Panc1 (cell line): ENCODE measurements at regions not wholly inside any gene's neighbourhood (a gene's known extent, or its start where the extent isn't known, plus 50 kb on each side); places are given as distances from the start of the nearest gene placed in this dataset.

Source experiments
- ATAC-seq: fragments of 200-7000 bp; cut with Tn5 transposase; 2 replicates; pipeline ENCODE4 v1.9.1; 2020; ENCODE audit warnings: mild to moderate bottlenecking, moderate library complexity
- BruUV-seq: library from RNA; stranded (reverse); fragments of 400-500 nt; replicated peaks from 2 replicates; lab custom pipeline; 2021; lab: Mats Ljungman, UMichigan
- CTCF ChIA-PET: fragments of 300-600 bp; sonication (Branson Sonifier 250); formaldehyde crosslinking; loops from one replicate; lab custom pipeline; 2022; ENCODE audit warnings: antibody characterized with exemption; lab: Charles Lee
- POLR2A ChIA-PET: fragments of 300-600 bp; sonication (Branson Sonifier 250); formaldehyde crosslinking; loops from one replicate; lab custom pipeline; 2022; ENCODE audit warnings: antibody characterized with exemption; lab: Charles Lee
- DNase-seq: peaks from one replicate; pipeline ENCODE4 v3.0.0-alpha.2; 2010; ENCODE audit warnings: low read depth, low spot score
- H3K27ac ChIP-seq: 2 replicates; pipeline ENCODE4 v1.5.1; 2011; ENCODE audit warnings: mild to moderate bottlenecking, low read length, inconsistent platforms
- H3K27me3 ChIP-seq: fragments of 200-500 bp; sonication (Bioruptor generic); 2 replicates; pipeline ENCODE4 v1.6.0; 2014; ENCODE audit warnings: low read length, inconsistent platforms; ENCODE audit not compliant: control insufficient read depth, insufficient read depth
- H3K36me3 ChIP-seq: fragments of 200-500 bp; sonication (Bioruptor generic); 2 replicates; pipeline ENCODE4 v1.5.1; 2014; ENCODE audit warnings: inconsistent platforms, mild to moderate bottlenecking, low read length, moderate library complexity; ENCODE audit not compliant: control insufficient read depth, insufficient read depth
- H3K4me1 ChIP-seq: 2 replicates; pipeline ENCODE4 v1.5.1; 2011; ENCODE audit warnings: inconsistent platforms, mild to moderate bottlenecking, low read length, moderate library complexity; ENCODE audit not compliant: control insufficient read depth, insufficient read depth
- H3K4me3 ChIP-seq, 2 experiments: 2 replicates each; pipeline ENCODE4 v1.5.1; 2011 to 2012; ENCODE audit warnings: low read depth in 2 of 2, low read length in 2 of 2, mild to moderate bottlenecking in 2 of 2, inconsistent platforms in 1 of 2, moderate library complexity in 1 of 2
- H3K9me3 ChIP-seq: fragments of 200-500 bp; sonication (Bioruptor generic); 2 replicates; pipeline ENCODE4 v1.5.1; 2014; ENCODE audit warnings: low read depth, mild to moderate bottlenecking, inconsistent platforms, low read length, moderate library complexity; ENCODE audit not compliant: control insufficient read depth, insufficient read depth
- CTCF ChIP-seq: fragments of 450-650 bp; IDR thresholded peaks from 2 replicates; pipeline ENCODE4 v1.5.1; 2017; ENCODE audit warnings: mild to moderate bottlenecking
- POLR2AphosphoS5 ChIP-seq: IDR thresholded peaks from 2 replicates; pipeline ENCODE4 v1.6.1; 2012; ENCODE audit warnings: mild to moderate bottlenecking, low read depth, low read length, moderate library complexity
- SIN3A ChIP-seq: IDR thresholded peaks from 2 replicates; pipeline ENCODE4 v1.6.1; 2012; ENCODE audit warnings: low read depth, mild to moderate bottlenecking, low read length, moderate library complexity, borderline replicate concordance; ENCODE audit not compliant: insufficient read depth
- TCF7L2 ChIP-seq: IDR thresholded peaks from 2 replicates; pipeline ENCODE4 v1.6.1; 2011; ENCODE audit warnings: mild to moderate bottlenecking, low read depth, low read length, inconsistent platforms
- in situ Hi-C: cut with HindIII; loops from 2 replicates; pipeline ENCODE4 v1.10.0; 2016; ENCODE audit warnings: low sequenced_read_pairs, low pct_unique_long_range_greater_than_20kb
- intact Hi-C: fragments of 100-400 bp; cut with micrococcal nuclease; formaldehyde crosslinking; loops from one replicate; pipeline ENCODE4 v1.10.0; 2022; ENCODE audit not compliant: unreplicated experiment
- TF ChIP-seq, protein P1 (sequence below), 2 experiments: IDR thresholded peaks; 2 replicates each; pipeline ENCODE4 v1.6.1; 2011 to 2012; ENCODE audit warnings: low read depth in 2 of 2, control low read depth in 1 of 2, low read length in 1 of 2, mild to moderate bottlenecking in 1 of 2, moderate library complexity in 1 of 2; ENCODE audit not compliant: insufficient read depth in 1 of 2

DNA sequence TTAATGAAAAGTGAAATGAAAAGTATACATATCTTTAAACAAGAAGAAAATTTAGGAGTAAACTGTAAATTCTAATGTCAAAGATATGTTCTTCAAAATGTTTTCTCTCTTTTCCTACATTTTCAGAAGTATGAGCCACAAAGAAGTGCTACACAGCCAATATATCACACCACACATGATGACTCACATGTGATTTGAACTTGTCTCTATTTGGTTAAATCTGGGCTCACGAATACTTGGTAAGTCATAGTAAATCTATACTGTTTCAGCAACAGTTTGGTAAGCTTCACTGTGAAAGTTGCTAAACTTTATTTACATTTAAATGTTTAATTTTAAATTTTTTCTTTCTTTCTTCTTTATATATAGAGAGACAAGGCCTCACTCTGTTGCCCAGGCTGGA is 380.6 kb upstream of the IGFBP3 start:
- in situ Hi-C loops, result no loop called here
- intact Hi-C loops, result no loop called here
- Histone ChIP-seq H3K36me3 (no peaks in the 10 kb centered on the region), H3K4me3 (no peak overlapping the region), H3K9me3 (peaks cover 10% of the 10 kb centered on the region), H3K27me3 (no peaks in the 10 kb centered on the region), H3K27ac (no peak overlapping the region), H3K4me1 (no peaks in the 10 kb centered on the region)
- CTCF ChIA-PET, result no interaction called here
- BruUV-seq, result no TSS peak
- POLR2A ChIA-PET, result no interaction called here
- TF ChIP-seq POLR2AphosphoS5, result no peak
- no peak for TF ChIP-seq SIN3A
- TF ChIP-seq CTCF, result no peak
- no peak for TF ChIP-seq TCF7L2
- TF ChIP-seq, protein P1, sequence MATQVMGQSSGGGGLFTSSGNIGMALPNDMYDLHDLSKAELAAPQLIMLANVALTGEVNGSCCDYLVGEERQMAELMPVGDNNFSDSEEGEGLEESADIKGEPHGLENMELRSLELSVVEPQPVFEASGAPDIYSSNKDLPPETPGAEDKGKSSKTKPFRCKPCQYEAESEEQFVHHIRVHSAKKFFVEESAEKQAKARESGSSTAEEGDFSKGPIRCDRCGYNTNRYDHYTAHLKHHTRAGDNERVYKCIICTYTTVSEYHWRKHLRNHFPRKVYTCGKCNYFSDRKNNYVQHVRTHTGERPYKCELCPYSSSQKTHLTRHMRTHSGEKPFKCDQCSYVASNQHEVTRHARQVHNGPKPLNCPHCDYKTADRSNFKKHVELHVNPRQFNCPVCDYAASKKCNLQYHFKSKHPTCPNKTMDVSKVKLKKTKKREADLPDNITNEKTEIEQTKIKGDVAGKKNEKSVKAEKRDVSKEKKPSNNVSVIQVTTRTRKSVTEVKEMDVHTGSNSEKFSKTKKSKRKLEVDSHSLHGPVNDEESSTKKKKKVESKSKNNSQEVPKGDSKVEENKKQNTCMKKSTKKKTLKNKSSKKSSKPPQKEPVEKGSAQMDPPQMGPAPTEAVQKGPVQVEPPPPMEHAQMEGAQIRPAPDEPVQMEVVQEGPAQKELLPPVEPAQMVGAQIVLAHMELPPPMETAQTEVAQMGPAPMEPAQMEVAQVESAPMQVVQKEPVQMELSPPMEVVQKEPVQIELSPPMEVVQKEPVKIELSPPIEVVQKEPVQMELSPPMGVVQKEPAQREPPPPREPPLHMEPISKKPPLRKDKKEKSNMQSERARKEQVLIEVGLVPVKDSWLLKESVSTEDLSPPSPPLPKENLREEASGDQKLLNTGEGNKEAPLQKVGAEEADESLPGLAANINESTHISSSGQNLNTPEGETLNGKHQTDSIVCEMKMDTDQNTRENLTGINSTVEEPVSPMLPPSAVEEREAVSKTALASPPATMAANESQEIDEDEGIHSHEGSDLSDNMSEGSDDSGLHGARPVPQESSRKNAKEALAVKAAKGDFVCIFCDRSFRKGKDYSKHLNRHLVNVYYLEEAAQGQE (IDR thresholded peaks at IDR 0.05; ENCODE audit: insufficient read depth in 1 of 2, low read depth in 2 of 2, low read length in 1 of 2), result no peak
- ATAC-seq, result no peak
- DNase-seq, result no peak

- in situ Hi-C loops (no loop called here), intact Hi-C loops (no loop called here)
- DNase-seq, result no peak
- Histone ChIP-seq H3K27ac (no peak overlapping the region), H3K27me3 (no peaks in the 10 kb centered on the region), H3K4me1 (no peaks in the 10 kb centered on the region), H3K9me3 (peaks cover 11% of the 10 kb centered on the region), H3K4me3 (no peak overlapping the region), H3K36me3 (no peaks in the 10 kb centered on the region)
- TF ChIP-seq, protein P1 (IDR thresholded peaks at IDR 0.05; ENCODE audit: insufficient read depth in 1 of 2, low read depth in 2 of 2, low read length in 1 of 2), result no peak
- TF ChIP-seq POLR2AphosphoS5, result no peak
- TF ChIP-seq SIN3A, result no peak
- TF ChIP-seq CTCF, result no peak
- TF ChIP-seq TCF7L2, result no peak
- no peak for ATAC-seq
- BruUV-seq, result no TSS peak
- POLR2A ChIA-PET, result no interaction called here
- CTCF ChIA-PET, result no interaction called here
Observed at GRCh38 chr7:46297515-46297914, 376.4 kb upstream of the IGFBP3 start.
